Breast epithelium (tissue), 4 donors: ENCODE measurements at regions not wholly inside any gene's neighbourhood (a gene's known extent, or its start where the extent isn't known, plus 50 kb on each side); places are given as distances from the start of the nearest gene placed in this dataset.

Source experiments
- DNase-seq, 2 donors: peaks; one replicate each; pipeline ENCODE4 v3.0.0-alpha.2; 2019; ENCODE audit warnings: low spot score in 2 of 2
- H3K27ac ChIP-seq, 2 donors: fragments of 200-600 bp; sonication (generic) in 1 of 2; one replicate each; pipeline ENCODE4 v1.5.1; 2016 to 2019; ENCODE audit warnings: mild to moderate bottlenecking in 1 of 2
- H3K27me3 ChIP-seq, 2 donors: fragments of 200-600 bp; sonication (generic) in 1 of 2; one replicate each; pipeline versions ENCODE4 v1.5.1 to v1.6.0; 2017 to 2019; ENCODE audit warnings: control low read depth in 1 of 2, mild to moderate bottlenecking in 1 of 2
- H3K36me3 ChIP-seq: fragments of 200-600 bp; one replicate; pipeline ENCODE4 v1.5.1; 2019
- H3K4me1 ChIP-seq, 2 donors: fragments of 200-600 bp; sonication (generic); one replicate each; pipeline ENCODE4 v1.5.1; 2016 to 2019; ENCODE audit warnings: control low read depth in 1 of 2
- H3K4me3 ChIP-seq, 3 donors: fragments of 200-600 bp; sonication (generic); 1 replicate in 2 of 3; 2 replicates in 1 of 3; pipeline ENCODE4 v1.5.1; 2016 to 2019; ENCODE audit warnings: mild to moderate bottlenecking in 3 of 3, moderate library complexity in 2 of 3
- H3K9me3 ChIP-seq, 2 donors: fragments of 200-600 bp; sonication (generic) in 1 of 2; one replicate each; pipeline ENCODE4 v1.5.1; 2016 to 2019; ENCODE audit warnings: control low read depth in 1 of 2
- CTCF ChIP-seq, 3 donors: fragments of 450-650 bp; IDR thresholded peaks; one replicate each; pipeline ENCODE4 v1.5.1; 2016 to 2017; ENCODE audit warnings: antibody characterized with exemption in 3 of 3, mild to moderate bottlenecking in 3 of 3, moderate library complexity in 3 of 3
- POLR2A ChIP-seq: fragments of 450-650 bp; IDR thresholded peaks from one replicate; pipeline ENCODE4 v1.6.1; 2016; ENCODE audit warnings: antibody characterized with exemption, mild to moderate bottlenecking, moderate library complexity
- POLR2AphosphoS5 ChIP-seq, 3 donors: sonication (generic); formaldehyde crosslinking; IDR thresholded peaks; one replicate each; pipeline ENCODE4 v1.6.1; 2017; ENCODE audit warnings: antibody characterized with exemption in 3 of 3
- intact Hi-C: fragments of 100-400 bp; cut with DNase I; formaldehyde crosslinking; loops from one replicate; pipeline ENCODE4 v1.15.1; 2023; ENCODE audit warnings: low total_unique reads

- intact Hi-C loops = loop anchor here (5.0 to 10.0 kb wide), 3 partner anchors 115 to 1408 kb away; no protein-coding TSS in a partner anchor
- Histone ChIP-seq H3K9me3 (no peaks in the 10 kb centered on the region), H3K27ac (peak overlapping the region; percentile 28 to 30), H3K36me3 (no peaks in the 10 kb centered on the region), H3K27me3 (no peaks in the 10 kb centered on the region), H3K4me3 (no peak overlapping the region), H3K4me1 (no peaks in the 10 kb centered on the region)
- no peak for TF ChIP-seq POLR2AphosphoS5 (IDR thresholded peaks at IDR 0.05)
- no peak for TF ChIP-seq CTCF (IDR thresholded peaks at IDR 0.05)
- TF ChIP-seq POLR2A = no peak
- no peak for DNase-seq
These were observed 176.0 kb upstream of the AKR1E2 start for GRCh38 chr10:4649886-4650508.

GRCh38 chr10:4649471-4649870 is 176.5 kb upstream of the AKR1E2 start:
- Histone ChIP-seq H3K4me3 (no peak overlapping the region), H3K4me1 (no peaks in the 10 kb centered on the region), H3K9me3 (no peaks in the 10 kb centered on the region), H3K27ac (no peak overlapping the region), H3K27me3 (no peaks in the 10 kb centered on the region), H3K36me3 (no peaks in the 10 kb centered on the region)
- DNase-seq = no peak
- intact Hi-C loops = loop anchor here (5.0 kb wide), 1 partner anchor 1407 kb away; no protein-coding TSS in a partner anchor
- TF ChIP-seq CTCF (IDR thresholded peaks at IDR 0.05) (no peak), POLR2A (no peak), POLR2AphosphoS5 (IDR thresholded peaks at IDR 0.05) (no peak)

DNA sequence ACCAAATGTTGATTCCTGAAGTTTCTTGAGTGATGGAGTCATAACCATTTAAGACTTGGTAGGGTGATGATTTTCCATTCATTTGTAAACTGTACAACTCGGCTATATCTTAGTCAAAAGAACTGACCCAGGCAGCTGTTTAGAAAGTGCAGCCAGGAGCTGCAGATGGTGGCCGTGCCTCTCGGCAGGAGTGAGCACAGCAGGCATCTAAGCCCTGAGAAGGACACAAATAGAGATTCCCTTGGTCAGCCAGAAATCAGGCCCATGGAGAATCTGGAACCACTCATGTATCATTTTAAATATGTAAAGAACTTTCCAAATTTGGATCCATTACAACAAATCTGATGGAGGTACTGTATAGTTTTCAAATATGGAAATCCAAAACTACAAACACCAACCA is 177.0 kb upstream of the AKR1E2 start:
- no peak for DNase-seq
- no peak overlapping the region for H3K27ac ChIP-seq
- H3K4me3 ChIP-seq = no peak overlapping the region
- TF ChIP-seq POLR2AphosphoS5 (IDR thresholded peaks at IDR 0.05) (no peak), POLR2A (no peak), CTCF (IDR thresholded peaks at IDR 0.05) (no peak)
- intact Hi-C loops = loop anchor here (5.0 kb wide), 1 partner anchor 1407 kb away; no protein-coding TSS in a partner anchor
- H3K36me3 ChIP-seq = no peaks in the 10 kb centered on the region
- H3K9me3 ChIP-seq = no peaks in the 10 kb centered on the region
- H3K27me3 ChIP-seq = no peaks in the 10 kb centered on the region
- no peaks in the 10 kb centered on the region for H3K4me1 ChIP-seq

DNA sequence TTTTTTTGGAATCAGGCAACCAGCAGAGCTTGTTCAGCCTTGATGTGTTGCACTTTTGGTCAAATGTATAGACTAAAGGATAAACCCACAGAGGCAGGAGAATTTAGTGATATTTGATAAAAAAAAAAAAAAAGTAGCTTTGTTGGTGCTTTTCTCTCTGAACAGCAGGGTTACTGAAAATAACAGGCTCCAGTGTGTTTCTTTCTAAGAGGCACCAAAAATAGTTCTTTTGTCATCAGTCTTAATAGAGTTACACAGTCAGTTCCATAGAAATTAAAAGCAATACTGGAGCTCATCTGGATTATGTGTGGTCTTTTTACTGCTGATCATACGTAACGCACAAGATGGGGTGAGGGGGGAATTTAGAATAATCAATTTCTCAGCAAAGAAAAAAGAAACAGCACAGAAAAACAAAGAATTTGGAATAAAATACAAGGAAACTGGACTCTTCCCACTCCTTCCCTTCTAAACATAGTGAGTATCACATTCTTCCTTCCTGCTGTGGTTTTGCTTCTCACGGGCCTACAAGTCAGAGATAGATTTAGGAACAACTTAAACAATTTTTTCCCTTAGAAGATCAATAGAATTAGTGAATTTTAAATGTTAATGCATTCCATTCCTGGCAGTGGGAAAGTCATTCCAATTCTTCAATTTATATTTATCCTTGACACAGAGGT is 178.8 kb upstream of the AKR1E2 start:
- H3K4me3 ChIP-seq = no peak overlapping the region
- no peaks in the 10 kb centered on the region for H3K4me1 ChIP-seq
- no peaks in the 10 kb centered on the region for H3K9me3 ChIP-seq
- no peak overlapping the region for H3K27ac ChIP-seq
- DNase-seq = no peak
- intact Hi-C loops = loop anchor here (5.0 kb wide), 1 partner anchor 1405 kb away; no protein-coding TSS in a partner anchor
- no peaks in the 10 kb centered on the region for H3K27me3 ChIP-seq
- TF ChIP-seq POLR2AphosphoS5 (IDR thresholded peaks at IDR 0.05) = no peak
- no peak for TF ChIP-seq POLR2A
- no peak for TF ChIP-seq CTCF (IDR thresholded peaks at IDR 0.05)
- no peaks in the 10 kb centered on the region for H3K36me3 ChIP-seq

GRCh38 chr10:4646547-4646946 is 179.5 kb upstream of the AKR1E2 start:
- Histone ChIP-seq H3K27me3 (no peaks in the 10 kb centered on the region), H3K27ac (no peak overlapping the region), H3K9me3 (no peaks in the 10 kb centered on the region), H3K4me1 (no peaks in the 10 kb centered on the region), H3K4me3 (no peak overlapping the region), H3K36me3 (no peaks in the 10 kb centered on the region)
- no peak for DNase-seq
- intact Hi-C loops = loop anchor here (5.0 kb wide), 1 partner anchor 1404 kb away; no protein-coding TSS in a partner anchor
- no peak for TF ChIP-seq POLR2AphosphoS5 (IDR thresholded peaks at IDR 0.05)
- TF ChIP-seq CTCF (IDR thresholded peaks at IDR 0.05) = no peak
- no peak for TF ChIP-seq POLR2A
